CD4-positive, alpha-beta memory T cell (primary cell): ENCODE measurements at regions not wholly inside any gene's neighbourhood (a gene's known extent, or its start where the extent isn't known, plus 50 kb on each side); places are given as distances from the start of the nearest gene placed in this dataset.
A peak's percentile ranks its signal among the peaks of the same experiment; 100 is the strongest.

Experiments
- CTCF ChIA-PET: fragments of 350-600 bp; sonication (Branson Sonifier 250); formaldehyde crosslinking; loops from one replicate; lab custom pipeline; 2021; ENCODE audit warnings: inconsistent platforms; ENCODE audit not compliant: partially characterized antibody; lab: Charles Lee
- POLR2A ChIA-PET: fragments of 350-600 bp; sonication (Branson Sonifier 250); formaldehyde crosslinking; loops from one replicate; lab custom pipeline; 2021; ENCODE audit not compliant: partially characterized antibody; lab: Charles Lee
- DNase-seq, 5 donors: peaks; one replicate each; pipeline versions ENCODE4 v3.0.0 to v3.0.0-alpha.2; 2020 to 2022; ENCODE audit warnings: mixed read lengths in 1 of 5
- H3K27ac ChIP-seq: one replicate; pipeline ENCODE4 v1.7.0; 2013; ENCODE audit warnings: low read depth, low read length
- H3K27me3 ChIP-seq: 2 replicates; pipeline ENCODE4 v1.7.0; 2013; ENCODE audit warnings: mild to moderate bottlenecking, low read length, moderate library complexity; ENCODE audit not compliant: insufficient read depth
- H3K36me3 ChIP-seq: 2 replicates; pipeline ENCODE4 v1.7.0; 2013; ENCODE audit warnings: mild to moderate bottlenecking, low read length, moderate library complexity; ENCODE audit not compliant: insufficient read depth
- H3K4me1 ChIP-seq: 2 replicates; pipeline ENCODE4 v1.7.0; 2013; ENCODE audit warnings: mild to moderate bottlenecking, low read length, moderate library complexity; ENCODE audit not compliant: insufficient read depth
- H3K4me3 ChIP-seq, 2 donors: one replicate each; pipeline ENCODE4 v1.7.0; 2013; ENCODE audit warnings: low read length in 2 of 2, mild to moderate bottlenecking in 1 of 2
- H3K9me3 ChIP-seq, 2 donors: one replicate each; pipeline ENCODE4 v1.7.0; 2013; ENCODE audit warnings: low read length in 2 of 2, control low read depth in 1 of 2; ENCODE audit not compliant: control insufficient read depth in 1 of 2
- H3K27ac Mint-ChIP-seq, 7 donors: one replicate each; pipeline ENCODE4 v1.8.0; 2020 to 2021; ENCODE audit warnings: mixed read lengths in 7 of 7, mild to moderate bottlenecking in 6 of 7, inconsistent platforms in 3 of 7, moderate library complexity in 3 of 7
- H3K27me3 Mint-ChIP-seq, 2 donors: one replicate each; pipeline ENCODE4 v1.8.0; 2020 to 2021; ENCODE audit warnings: mixed read lengths in 2 of 2
- H3K36me3 Mint-ChIP-seq, 2 donors: one replicate each; pipeline ENCODE4 v1.8.0; 2020 to 2021; ENCODE audit warnings: mixed read lengths in 2 of 2, inconsistent platforms in 1 of 2, mild to moderate bottlenecking in 1 of 2
- H3K4me1 Mint-ChIP-seq, 4 donors: one replicate each; pipeline ENCODE4 v1.8.0; 2020 to 2021; ENCODE audit warnings: mixed read lengths in 4 of 4, mild to moderate bottlenecking in 1 of 4
- H3K4me3 Mint-ChIP-seq, 8 donors: one replicate each; pipeline ENCODE4 v1.8.0; 2020 to 2021; ENCODE audit warnings: mixed read lengths in 8 of 8, mild to moderate bottlenecking in 7 of 8, moderate library complexity in 6 of 8, inconsistent platforms in 3 of 8
- H3K9me3 Mint-ChIP-seq, 8 donors: one replicate each; pipeline ENCODE4 v1.8.0; 2020 to 2021; ENCODE audit warnings: mixed read lengths in 8 of 8, mild to moderate bottlenecking in 5 of 8, inconsistent platforms in 3 of 8, moderate library complexity in 1 of 8
- intact Hi-C: fragments of 100-400 bp; cut with micrococcal nuclease; formaldehyde crosslinking; loops from one replicate; pipeline ENCODE4 v1.15.1; 2023

- H3K36me3 Mint-ChIP-seq: peaks cover 0 to 3% of the 10 kb centered on the region in 2 donors
- peaks cover 0 to 2% (median 0%) of the 10 kb centered on the region in 4 donors for H3K4me1 Mint-ChIP-seq
- peaks cover 0 to 7% (median 0%) of the 10 kb centered on the region in 8 donors for H3K9me3 Mint-ChIP-seq
- POLR2A ChIA-PET: no interaction called here
- no peaks in the 10 kb centered on the region for H3K4me1 ChIP-seq
- CTCF ChIA-PET: interaction anchor here (1.5 kb wide), 1 partner anchor 953 kb away, joined by 3 read pairs; no protein-coding TSS in a partner anchor
- H3K27ac ChIP-seq: no peak overlapping the region
- no peak overlapping the region for H3K27ac Mint-ChIP-seq
- intact Hi-C loops: no loop called here
- no peaks in the 10 kb centered on the region for H3K36me3 ChIP-seq
- H3K27me3 ChIP-seq: no peaks in the 10 kb centered on the region
- no peak overlapping the region for H3K4me3 ChIP-seq
- no peak for DNase-seq
- no peaks in the 10 kb centered on the region for H3K9me3 ChIP-seq
- peaks cover 18 to 21% of the 10 kb centered on the region in 2 donors for H3K27me3 Mint-ChIP-seq
- H3K4me3 Mint-ChIP-seq: no peak overlapping the region
Measured at GRCh38 chr15:69513986-69514385, 61.4 kb downstream of the RPLP1 start.

GRCh38 chr15:69515508-69515907 is 62.9 kb downstream of the RPLP1 start:
- Histone ChIP-seq H3K4me3 (no peak overlapping the region), H3K9me3 (no peaks in the 10 kb centered on the region), H3K27me3 (no peaks in the 10 kb centered on the region), H3K27ac (no peak overlapping the region), H3K36me3 (no peaks in the 10 kb centered on the region), H3K4me1 (no peaks in the 10 kb centered on the region)
- Mint-ChIP-seq H3K9me3 (peaks cover 0 to 7% (median 0%) of the 10 kb centered on the region in 8 donors), H3K27ac (no peak overlapping the region), H3K4me1 (peaks cover 0 to 2% (median 0%) of the 10 kb centered on the region in 4 donors), H3K4me3 (no peak overlapping the region), H3K27me3 (peaks cover 18 to 20% of the 10 kb centered on the region in 2 donors), H3K36me3 (no peaks in the 10 kb centered on the region)
- no peak for DNase-seq
- intact Hi-C loops: no loop called here
- ChIA-PET POLR2A (no interaction called here), CTCF (no interaction called here)

GRCh38 chr15:69515926-69516325 is 63.3 kb downstream of the RPLP1 start:
- Mint-ChIP-seq H3K27ac (no peak overlapping the region), H3K36me3 (no peaks in the 10 kb centered on the region), H3K4me1 (peaks cover 0 to 2% (median 0%) of the 10 kb centered on the region in 4 donors), H3K27me3 (peaks cover 18 to 20% of the 10 kb centered on the region in 2 donors), H3K9me3 (peaks cover 0 to 7% (median 0%) of the 10 kb centered on the region in 8 donors), H3K4me3 (no peak overlapping the region)
- H3K4me3 ChIP-seq: no peak overlapping the region
- H3K27ac ChIP-seq: no peak overlapping the region
- DNase-seq: no peak
- H3K9me3 ChIP-seq: no peaks in the 10 kb centered on the region
- H3K27me3 ChIP-seq: no peaks in the 10 kb centered on the region
- CTCF ChIA-PET: no interaction called here
- POLR2A ChIA-PET: no interaction called here
- no peaks in the 10 kb centered on the region for H3K4me1 ChIP-seq
- intact Hi-C loops: no loop called here
- no peaks in the 10 kb centered on the region for H3K36me3 ChIP-seq

- Histone ChIP-seq H3K9me3 (no peaks in the 10 kb centered on the region), H3K4me3 (no peak overlapping the region), H3K36me3 (no peaks in the 10 kb centered on the region), H3K27me3 (no peaks in the 10 kb centered on the region), H3K4me1 (no peaks in the 10 kb centered on the region), H3K27ac (no peak overlapping the region)
- Mint-ChIP-seq H3K4me3 (no peak overlapping the region), H3K9me3 (peaks cover 0 to 7% (median 0%) of the 10 kb centered on the region in 8 donors), H3K27me3 (peaks cover 18 to 20% of the 10 kb centered on the region in 2 donors), H3K27ac (no peak overlapping the region), H3K36me3 (no peaks in the 10 kb centered on the region), H3K4me1 (peaks cover 0 to 2% (median 0%) of the 10 kb centered on the region in 4 donors)
- no peak for DNase-seq
- ChIA-PET POLR2A (no interaction called here), CTCF (no interaction called here)
- intact Hi-C loops: no loop called here
Measured at GRCh38 chr15:69517052-69517451, 64.4 kb downstream of the RPLP1 start.

GRCh38 chr15:69518806-69519205 is 66.2 kb downstream of the RPLP1 start:
- H3K9me3 ChIP-seq: no peaks in the 10 kb centered on the region
- no peak overlapping the region for H3K4me3 ChIP-seq
- H3K36me3 ChIP-seq: no peaks in the 10 kb centered on the region
- peaks cover 10 to 12% of the 10 kb centered on the region in 2 donors for H3K27me3 Mint-ChIP-seq
- peaks cover 0 to 4% (median 0%) of the 10 kb centered on the region in 8 donors for H3K9me3 Mint-ChIP-seq
- H3K27ac Mint-ChIP-seq: no peak overlapping the region
- intact Hi-C loops: no loop called here
- no peaks in the 10 kb centered on the region for H3K27me3 ChIP-seq
- H3K36me3 Mint-ChIP-seq: no peaks in the 10 kb centered on the region
- H3K27ac ChIP-seq: no peak overlapping the region
- no peak for DNase-seq
- no peaks in the 10 kb centered on the region for H3K4me1 ChIP-seq
- ChIA-PET POLR2A (no interaction called here), CTCF (interaction anchor here (1.1 kb wide), 1 partner anchor 9 kb away, joined by 3 read pairs; no protein-coding TSS in a partner anchor)
- no peak overlapping the region for H3K4me3 Mint-ChIP-seq
- H3K4me1 Mint-ChIP-seq: peaks cover 0 to 2% (median 0%) of the 10 kb centered on the region in 4 donors

GRCh38 chr15:69520067-69520466 is 67.4 kb downstream of the RPLP1 start:
- intact Hi-C loops: no loop called here
- Mint-ChIP-seq H3K4me1 (no peaks in the 10 kb centered on the region), H3K27ac (no peak overlapping the region), H3K9me3 (peaks cover 0 to 4% (median 0%) of the 10 kb centered on the region in 8 donors), H3K27me3 (peaks cover 6 to 8% of the 10 kb centered on the region in 2 donors), H3K36me3 (no peaks in the 10 kb centered on the region), H3K4me3 (no peak overlapping the region)
- Histone ChIP-seq H3K9me3 (no peaks in the 10 kb centered on the region), H3K27ac (no peak overlapping the region), H3K4me1 (no peaks in the 10 kb centered on the region), H3K36me3 (no peaks in the 10 kb centered on the region), H3K27me3 (no peaks in the 10 kb centered on the region), H3K4me3 (no peak overlapping the region)
- CTCF ChIA-PET: no interaction called here
- POLR2A ChIA-PET: no interaction called here
- DNase-seq: no peak

- CTCF ChIA-PET: interaction anchor here (0.6 to 2.4 kb wide), 3 partner anchors 31 to 945 kb away, joined by 3 to 10 read pairs (median 3); no protein-coding TSS in a partner anchor
- DNase-seq: no peak
- peak overlapping the region in 1 of 8 donors; percentile 31 for H3K4me3 Mint-ChIP-seq
Measured at GRCh38 chr15:69522361-69522760, 69.7 kb downstream of the RPLP1 start.

More at GRCh38 chr15:69522361-69522760, 69.7 kb downstream of the RPLP1 start:
- no peaks in the 10 kb centered on the region for H3K9me3 ChIP-seq
- Mint-ChIP-seq H3K27me3 (peaks cover 3 to 5% of the 10 kb centered on the region in 2 donors), H3K4me1 (no peaks in the 10 kb centered on the region), H3K9me3 (no peaks in the 10 kb centered on the region), H3K27ac (no peak overlapping the region), H3K36me3 (no peaks in the 10 kb centered on the region)
- H3K36me3 ChIP-seq: no peaks in the 10 kb centered on the region
- H3K27ac ChIP-seq: no peak overlapping the region
- no peaks in the 10 kb centered on the region for H3K4me1 ChIP-seq
- POLR2A ChIA-PET: no interaction called here
- H3K4me3 ChIP-seq: no peak overlapping the region
- no peaks in the 10 kb centered on the region for H3K27me3 ChIP-seq
- intact Hi-C loops: no loop called here
